T-helper 2 cell treated with Interferon-gamma antibody and Interleukin-4, amounts not matched to agents 5 μg/mL and 100 μg/mL, for 36 hours (primary cell): ENCODE measurements at regions not wholly inside any gene's neighbourhood (a gene's known extent, or its start where the extent isn't known, plus 50 kb on each side); places are given as distances from the start of the nearest gene placed in this dataset.

Experiments used
- DNase-seq: peaks from one replicate; pipeline ENCODE4 v3.0.0; 2021; ENCODE audit warnings: low spot score
- H3K27ac Mint-ChIP-seq: one replicate; pipeline ENCODE4 v1.8.0; 2021; ENCODE audit warnings: mild to moderate bottlenecking, mixed read lengths
- H3K27me3 Mint-ChIP-seq: one replicate; pipeline ENCODE4 v1.8.0; 2021; ENCODE audit warnings: low read depth, mixed read lengths
- H3K36me3 Mint-ChIP-seq: one replicate; pipeline ENCODE4 v1.8.0; 2021; ENCODE audit warnings: low read depth, mixed read lengths
- H3K4me1 Mint-ChIP-seq: one replicate; pipeline ENCODE4 v1.8.0; 2021; ENCODE audit warnings: low read depth, mixed read lengths
- H3K4me3 Mint-ChIP-seq: one replicate; pipeline ENCODE4 v1.8.0; 2022; ENCODE audit warnings: mild to moderate bottlenecking, moderate library complexity, mixed read lengths
- H3K9me3 Mint-ChIP-seq: one replicate; pipeline ENCODE4 v1.8.0; 2021; ENCODE audit warnings: mixed read lengths

DNA sequence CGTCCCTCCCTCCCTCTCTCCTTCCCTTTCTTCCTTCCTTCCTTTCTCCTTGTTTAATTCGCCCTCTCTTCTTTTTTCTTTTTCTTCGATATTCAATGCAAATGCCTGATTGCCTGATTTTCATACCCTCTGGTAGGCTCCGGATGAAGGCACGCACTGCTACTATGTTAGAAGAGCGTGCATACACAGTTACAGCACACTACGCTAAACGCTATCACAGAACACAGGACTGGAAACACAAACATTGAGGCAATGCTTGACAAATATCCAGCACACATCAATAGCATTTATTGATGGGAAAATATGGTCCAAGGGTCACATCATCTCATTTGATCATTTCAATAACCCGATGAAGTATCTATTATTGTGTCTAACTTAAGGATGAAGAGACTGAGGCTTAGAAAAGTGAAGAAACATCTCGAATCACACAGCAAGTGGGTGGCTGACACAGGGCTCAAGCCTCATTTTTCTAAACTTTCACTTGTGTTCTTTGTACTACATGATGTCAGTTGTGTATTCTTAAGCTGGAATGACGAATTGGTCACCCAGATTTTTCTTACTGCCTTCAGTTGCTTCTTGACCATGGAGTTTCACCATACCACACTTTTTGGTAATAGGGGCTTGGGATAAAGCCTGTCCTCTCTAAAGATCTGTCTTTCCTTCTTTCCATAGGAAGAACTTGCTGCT is 101.8 kb downstream of the TRIB2 start:
- Mint-ChIP-seq H3K9me3 (no peaks in the 10 kb centered on the region), H3K27ac (no peak overlapping the region), H3K36me3 (no peaks in the 10 kb centered on the region), H3K27me3 (peaks cover 28% of the 10 kb centered on the region), H3K4me1 (peaks cover 3% of the 10 kb centered on the region), H3K4me3 (no peak overlapping the region)
- no peak for DNase-seq

GRCh38 chr2:12819103-12819475 is 102.4 kb downstream of the TRIB2 start:
- no peak overlapping the region for H3K27ac Mint-ChIP-seq
- H3K36me3 Mint-ChIP-seq: no peaks in the 10 kb centered on the region
- peaks cover 3% of the 10 kb centered on the region for H3K4me1 Mint-ChIP-seq
- peaks cover 33% of the 10 kb centered on the region for H3K27me3 Mint-ChIP-seq
- no peaks in the 10 kb centered on the region for H3K9me3 Mint-ChIP-seq
- no peak overlapping the region for H3K4me3 Mint-ChIP-seq
- DNase-seq: no peak

DNA sequence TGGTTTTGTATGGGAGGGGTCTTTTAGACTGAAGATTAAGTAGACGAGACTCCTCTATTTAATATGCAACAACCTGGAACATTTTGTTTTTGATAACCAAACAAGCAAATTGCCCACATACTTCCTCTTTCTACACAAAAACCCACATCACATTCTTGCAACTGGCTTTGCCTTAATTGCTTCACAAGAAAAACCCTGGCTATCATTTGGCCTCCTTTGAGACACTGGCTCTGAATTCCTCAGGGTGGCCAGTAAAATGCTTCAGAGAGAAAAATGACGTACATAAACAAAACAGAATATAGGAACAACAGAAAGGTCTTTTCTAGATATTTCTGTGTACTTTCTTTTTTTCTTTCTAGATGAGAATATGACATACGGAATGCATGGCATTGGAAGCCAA is 103.0 kb downstream of the TRIB2 start:
- Mint-ChIP-seq H3K9me3 (no peaks in the 10 kb centered on the region), H3K27ac (no peak overlapping the region), H3K27me3 (peaks cover 34% of the 10 kb centered on the region), H3K4me1 (peaks cover 3% of the 10 kb centered on the region), H3K36me3 (no peaks in the 10 kb centered on the region), H3K4me3 (no peak overlapping the region)
- no peak for DNase-seq

DNA sequence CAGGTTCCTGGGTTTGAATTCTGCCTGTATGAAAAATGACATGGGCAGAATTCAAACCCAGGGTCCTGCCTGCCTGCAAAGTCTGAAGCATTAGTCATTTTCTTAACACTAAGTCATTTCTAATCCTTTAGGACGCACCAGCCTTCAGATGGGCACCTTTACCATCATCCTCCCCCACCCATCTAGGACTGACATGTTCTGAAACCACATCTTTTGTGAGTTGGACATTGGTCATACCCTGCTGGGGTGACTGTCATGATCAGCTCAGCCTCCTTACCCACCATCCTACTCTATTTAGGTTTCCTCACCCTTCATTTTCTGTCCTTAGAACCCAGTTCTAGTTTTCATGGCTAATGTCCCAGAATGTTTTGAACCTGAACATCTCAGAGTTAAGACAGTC is 104.9 kb downstream of the TRIB2 start:
- H3K27me3 Mint-ChIP-seq: peaks cover 40% of the 10 kb centered on the region
- no peak overlapping the region for H3K27ac Mint-ChIP-seq
- peaks cover 3% of the 10 kb centered on the region for H3K4me1 Mint-ChIP-seq
- no peaks in the 10 kb centered on the region for H3K36me3 Mint-ChIP-seq
- H3K9me3 Mint-ChIP-seq: no peaks in the 10 kb centered on the region
- no peak overlapping the region for H3K4me3 Mint-ChIP-seq
- no peak for DNase-seq

DNA sequence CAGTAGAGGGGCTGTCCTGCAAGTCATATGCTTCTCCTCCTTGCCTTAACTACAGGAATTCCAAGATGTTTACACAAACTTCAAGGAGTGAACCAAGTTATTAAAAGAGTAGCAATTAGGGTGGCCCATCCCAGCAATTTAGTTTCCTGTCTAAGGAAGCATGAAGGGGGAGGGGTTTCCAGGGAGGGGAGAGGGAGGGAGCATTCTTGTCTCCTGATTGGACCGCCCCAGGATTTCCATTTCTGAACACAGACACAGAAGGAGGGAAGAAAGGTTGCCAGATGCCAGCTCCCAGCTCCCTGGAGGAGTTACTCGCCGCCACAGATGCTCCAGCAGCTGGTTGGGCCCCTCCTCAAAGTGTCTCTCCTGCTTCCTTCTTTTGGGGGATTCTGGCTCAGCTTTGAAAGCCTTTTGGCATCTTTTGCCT is 107.6 kb downstream of the TRIB2 start:
- no peak overlapping the region for H3K27ac Mint-ChIP-seq
- H3K27me3 Mint-ChIP-seq: peaks cover 34% of the 10 kb centered on the region
- H3K4me1 Mint-ChIP-seq: peaks cover 2% of the 10 kb centered on the region
- no peaks in the 10 kb centered on the region for H3K9me3 Mint-ChIP-seq
- DNase-seq: no peak
- no peak overlapping the region for H3K4me3 Mint-ChIP-seq
- H3K36me3 Mint-ChIP-seq: no peaks in the 10 kb centered on the region

- H3K9me3 Mint-ChIP-seq: no peaks in the 10 kb centered on the region
- H3K27ac Mint-ChIP-seq: no peak overlapping the region
- H3K4me1 Mint-ChIP-seq: no peaks in the 10 kb centered on the region
- H3K36me3 Mint-ChIP-seq: no peaks in the 10 kb centered on the region
- no peak for DNase-seq
- H3K27me3 Mint-ChIP-seq: peaks cover 37% of the 10 kb centered on the region
- no peak overlapping the region for H3K4me3 Mint-ChIP-seq
Measured at GRCh38 chr2:12824778-12825379, 108.1 kb downstream of the TRIB2 start.

GRCh38 chr2:12826781-12827180 is 110.0 kb downstream of the TRIB2 start:
- H3K4me1 Mint-ChIP-seq: no peaks in the 10 kb centered on the region
- H3K36me3 Mint-ChIP-seq: no peaks in the 10 kb centered on the region
- peaks cover 33% of the 10 kb centered on the region for H3K27me3 Mint-ChIP-seq
- no peaks in the 10 kb centered on the region for H3K9me3 Mint-ChIP-seq
- no peak overlapping the region for H3K27ac Mint-ChIP-seq
- H3K4me3 Mint-ChIP-seq: no peak overlapping the region
- DNase-seq: no peak

DNA sequence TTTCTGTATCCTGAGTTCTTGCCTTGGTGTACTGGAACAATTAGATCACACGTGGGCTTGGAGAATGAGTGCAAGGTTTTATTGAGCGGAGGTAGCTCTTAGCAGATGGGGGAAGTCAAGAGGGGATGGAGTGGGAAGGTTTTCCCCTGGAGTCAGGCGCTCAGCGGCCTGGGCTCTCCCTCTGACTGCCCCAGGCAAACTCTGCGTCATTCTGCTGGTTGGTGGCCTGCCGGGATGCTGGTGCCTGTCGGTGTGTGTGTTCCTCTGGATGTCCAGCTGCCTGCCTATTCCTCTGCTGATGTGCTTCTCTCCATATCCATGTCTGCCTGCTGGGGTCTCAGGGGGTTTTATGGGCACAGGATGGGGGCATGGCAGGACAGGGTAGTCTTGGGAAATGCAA is 111.0 kb downstream of the TRIB2 start:
- Mint-ChIP-seq H3K36me3 (no peaks in the 10 kb centered on the region), H3K27ac (no peak overlapping the region), H3K4me1 (no peaks in the 10 kb centered on the region), H3K27me3 (peaks cover 36% of the 10 kb centered on the region), H3K9me3 (no peaks in the 10 kb centered on the region), H3K4me3 (no peak overlapping the region)
- no peak for DNase-seq

DNA sequence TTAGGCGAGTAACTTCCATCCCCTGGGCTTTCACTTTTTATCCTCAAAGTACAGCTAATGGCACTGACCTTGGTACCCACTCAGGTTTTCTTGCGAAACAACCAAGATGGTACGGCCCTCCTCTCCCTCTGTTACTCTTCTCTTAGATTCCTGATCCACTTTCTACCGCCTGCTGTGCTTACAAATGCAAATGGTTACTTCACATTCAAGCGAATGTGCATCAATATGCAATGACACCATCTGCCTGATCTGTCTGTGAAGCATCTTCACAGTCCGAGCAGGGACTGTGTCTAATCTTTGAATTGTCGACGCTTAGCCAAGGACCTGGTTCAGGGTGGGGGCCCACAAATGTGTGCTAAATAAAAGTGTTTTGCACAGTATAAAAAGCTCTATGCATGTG is 112.2 kb downstream of the TRIB2 start:
- Mint-ChIP-seq H3K9me3 (no peaks in the 10 kb centered on the region), H3K36me3 (no peaks in the 10 kb centered on the region), H3K27ac (no peak overlapping the region), H3K4me3 (no peak overlapping the region), H3K27me3 (peaks cover 31% of the 10 kb centered on the region), H3K4me1 (no peaks in the 10 kb centered on the region)
- no peak for DNase-seq

- no peaks in the 10 kb centered on the region for H3K4me1 Mint-ChIP-seq
- H3K36me3 Mint-ChIP-seq: no peaks in the 10 kb centered on the region
- peaks cover 38% of the 10 kb centered on the region for H3K27me3 Mint-ChIP-seq
- H3K4me3 Mint-ChIP-seq: no peak overlapping the region
- no peaks in the 10 kb centered on the region for H3K9me3 Mint-ChIP-seq
- no peak for DNase-seq
- H3K27ac Mint-ChIP-seq: no peak overlapping the region
Measured at GRCh38 chr2:12831016-12831415, 114.3 kb downstream of the TRIB2 start.

- Mint-ChIP-seq H3K9me3 (no peaks in the 10 kb centered on the region), H3K36me3 (no peaks in the 10 kb centered on the region), H3K4me1 (no peaks in the 10 kb centered on the region), H3K4me3 (no peak overlapping the region), H3K27ac (no peak overlapping the region), H3K27me3 (peaks cover 47% of the 10 kb centered on the region)
- no peak for DNase-seq
Measured at GRCh38 chr2:12834239-12834638, 117.5 kb downstream of the TRIB2 start.

DNA sequence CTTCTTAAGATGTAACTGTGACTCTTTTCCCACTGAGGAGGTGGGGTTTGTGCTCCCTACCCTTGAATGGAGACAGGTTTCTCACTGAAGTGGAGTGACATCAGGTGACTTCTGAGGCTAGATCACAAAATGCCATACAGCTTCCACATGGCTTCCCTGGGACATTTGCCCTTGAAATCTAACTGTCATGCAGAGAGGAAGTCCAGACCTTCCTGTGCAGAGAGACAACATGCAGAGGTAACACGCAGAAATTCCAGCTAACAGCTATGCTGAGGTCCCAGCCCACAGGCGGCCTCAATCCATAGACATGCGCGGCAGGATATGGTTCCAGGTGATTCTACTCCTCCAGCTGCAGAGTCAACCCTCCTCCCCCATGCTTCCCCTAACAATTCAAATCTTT is 119.0 kb downstream of the TRIB2 start:
- Mint-ChIP-seq H3K27me3 (peaks cover 50% of the 10 kb centered on the region), H3K4me3 (no peak overlapping the region), H3K36me3 (no peaks in the 10 kb centered on the region), H3K27ac (no peak overlapping the region), H3K4me1 (no peaks in the 10 kb centered on the region), H3K9me3 (no peaks in the 10 kb centered on the region)
- no peak for DNase-seq

- Mint-ChIP-seq H3K27me3 (peaks cover 60% of the 10 kb centered on the region), H3K4me3 (no peak overlapping the region), H3K27ac (no peak overlapping the region), H3K36me3 (no peaks in the 10 kb centered on the region), H3K4me1 (no peaks in the 10 kb centered on the region), H3K9me3 (no peaks in the 10 kb centered on the region)
- no peak for DNase-seq
Measured at GRCh38 chr2:12839339-12839738, 122.6 kb downstream of the TRIB2 start.

GRCh38 chr2:12841021-12841420 is 124.3 kb downstream of the TRIB2 start:
- H3K4me3 Mint-ChIP-seq: no peak overlapping the region
- H3K27me3 Mint-ChIP-seq: peaks cover 53% of the 10 kb centered on the region
- H3K27ac Mint-ChIP-seq: no peak overlapping the region
- no peaks in the 10 kb centered on the region for H3K36me3 Mint-ChIP-seq
- H3K4me1 Mint-ChIP-seq: no peaks in the 10 kb centered on the region
- H3K9me3 Mint-ChIP-seq: no peaks in the 10 kb centered on the region
- DNase-seq: no peak

GRCh38 chr2:12842917-12843316 is 126.2 kb downstream of the TRIB2 start:
- Mint-ChIP-seq H3K36me3 (no peaks in the 10 kb centered on the region), H3K27ac (no peak overlapping the region), H3K9me3 (no peaks in the 10 kb centered on the region), H3K4me1 (no peaks in the 10 kb centered on the region), H3K27me3 (peaks cover 49% of the 10 kb centered on the region), H3K4me3 (no peak overlapping the region)
- DNase-seq: no peak
